ENCODE measurements at regions not wholly inside any gene's neighbourhood (a gene's known extent, or its start where the extent isn't known, plus 50 kb on each side); places are given as distances from the start of the nearest gene placed in this dataset.

DNA sequence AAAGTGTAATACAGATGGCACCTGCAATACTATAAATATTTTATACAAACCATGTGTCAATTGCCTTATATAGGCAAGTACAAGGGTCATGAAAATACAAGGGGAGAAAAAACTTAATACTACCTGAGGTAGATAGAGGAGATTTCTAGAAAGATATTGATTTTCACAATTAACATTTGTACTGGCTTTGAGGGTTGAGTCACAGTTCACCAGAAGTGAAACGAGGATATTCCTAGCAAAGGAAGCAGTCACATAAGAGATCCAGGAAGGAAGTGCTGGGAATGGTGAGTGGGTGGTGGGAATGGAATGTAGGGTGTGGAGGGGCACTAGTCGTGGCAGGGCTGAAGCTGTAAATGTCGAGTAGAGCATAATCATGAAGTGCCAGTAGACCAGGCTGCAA, 108.7 kb downstream of the P2RY1 start:
- TF ChIP-seq, protein P1, sequence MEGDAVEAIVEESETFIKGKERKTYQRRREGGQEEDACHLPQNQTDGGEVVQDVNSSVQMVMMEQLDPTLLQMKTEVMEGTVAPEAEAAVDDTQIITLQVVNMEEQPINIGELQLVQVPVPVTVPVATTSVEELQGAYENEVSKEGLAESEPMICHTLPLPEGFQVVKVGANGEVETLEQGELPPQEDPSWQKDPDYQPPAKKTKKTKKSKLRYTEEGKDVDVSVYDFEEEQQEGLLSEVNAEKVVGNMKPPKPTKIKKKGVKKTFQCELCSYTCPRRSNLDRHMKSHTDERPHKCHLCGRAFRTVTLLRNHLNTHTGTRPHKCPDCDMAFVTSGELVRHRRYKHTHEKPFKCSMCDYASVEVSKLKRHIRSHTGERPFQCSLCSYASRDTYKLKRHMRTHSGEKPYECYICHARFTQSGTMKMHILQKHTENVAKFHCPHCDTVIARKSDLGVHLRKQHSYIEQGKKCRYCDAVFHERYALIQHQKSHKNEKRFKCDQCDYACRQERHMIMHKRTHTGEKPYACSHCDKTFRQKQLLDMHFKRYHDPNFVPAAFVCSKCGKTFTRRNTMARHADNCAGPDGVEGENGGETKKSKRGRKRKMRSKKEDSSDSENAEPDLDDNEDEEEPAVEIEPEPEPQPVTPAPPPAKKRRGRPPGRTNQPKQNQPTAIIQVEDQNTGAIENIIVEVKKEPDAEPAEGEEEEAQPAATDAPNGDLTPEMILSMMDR (IDR thresholded peaks at IDR 0.05): no peak
- no peak for TF ChIP-seq POLR2A (IDR thresholded peaks at IDR 0.05)
